Fibroblast of the aortic adventitia (primary cell): ENCODE measurements at regions not wholly inside any gene's neighbourhood (a gene's known extent, or its start where the extent isn't known, plus 50 kb on each side); places are given as distances from the start of the nearest gene placed in this dataset. TPM values are rescaled to one million over a fixed set of nuclear protein-coding genes. Genes with fewer than 3 reads are reported as not detected.

Source experiments
- DNase-seq: peaks from one replicate; pipeline ENCODE4 v3.0.0-alpha.2; 2010; ENCODE audit warnings: low read depth
- H3K4me3 ChIP-seq: 2 replicates; pipeline ENCODE4 v1.5.1; 2011; ENCODE audit warnings: low read depth, mild to moderate bottlenecking, control low read depth, low read length, moderate library complexity
- small RNA-seq: library from RNA; depleted of rRNA; stranded (forward); fragments of <200 nt; gene quantifications from one replicate; pipeline ENCODE3, GENCODE V24; 2012
- TF ChIP-seq, protein P1 (sequence below): IDR thresholded peaks from 2 replicates; pipeline ENCODE4 v1.5.1; 2011; ENCODE audit warnings: mild to moderate bottlenecking, low read length, control low read depth, inconsistent platforms; ENCODE audit not compliant: insufficient read depth

- TF ChIP-seq, protein P1, sequence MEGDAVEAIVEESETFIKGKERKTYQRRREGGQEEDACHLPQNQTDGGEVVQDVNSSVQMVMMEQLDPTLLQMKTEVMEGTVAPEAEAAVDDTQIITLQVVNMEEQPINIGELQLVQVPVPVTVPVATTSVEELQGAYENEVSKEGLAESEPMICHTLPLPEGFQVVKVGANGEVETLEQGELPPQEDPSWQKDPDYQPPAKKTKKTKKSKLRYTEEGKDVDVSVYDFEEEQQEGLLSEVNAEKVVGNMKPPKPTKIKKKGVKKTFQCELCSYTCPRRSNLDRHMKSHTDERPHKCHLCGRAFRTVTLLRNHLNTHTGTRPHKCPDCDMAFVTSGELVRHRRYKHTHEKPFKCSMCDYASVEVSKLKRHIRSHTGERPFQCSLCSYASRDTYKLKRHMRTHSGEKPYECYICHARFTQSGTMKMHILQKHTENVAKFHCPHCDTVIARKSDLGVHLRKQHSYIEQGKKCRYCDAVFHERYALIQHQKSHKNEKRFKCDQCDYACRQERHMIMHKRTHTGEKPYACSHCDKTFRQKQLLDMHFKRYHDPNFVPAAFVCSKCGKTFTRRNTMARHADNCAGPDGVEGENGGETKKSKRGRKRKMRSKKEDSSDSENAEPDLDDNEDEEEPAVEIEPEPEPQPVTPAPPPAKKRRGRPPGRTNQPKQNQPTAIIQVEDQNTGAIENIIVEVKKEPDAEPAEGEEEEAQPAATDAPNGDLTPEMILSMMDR: no peak
- H3K4me3 ChIP-seq: no peak overlapping the region
- DNase-seq: no peak
Measured at GRCh38 chr18:35915056-35915455, 57.4 kb upstream of the RMP24 start.

DNA sequence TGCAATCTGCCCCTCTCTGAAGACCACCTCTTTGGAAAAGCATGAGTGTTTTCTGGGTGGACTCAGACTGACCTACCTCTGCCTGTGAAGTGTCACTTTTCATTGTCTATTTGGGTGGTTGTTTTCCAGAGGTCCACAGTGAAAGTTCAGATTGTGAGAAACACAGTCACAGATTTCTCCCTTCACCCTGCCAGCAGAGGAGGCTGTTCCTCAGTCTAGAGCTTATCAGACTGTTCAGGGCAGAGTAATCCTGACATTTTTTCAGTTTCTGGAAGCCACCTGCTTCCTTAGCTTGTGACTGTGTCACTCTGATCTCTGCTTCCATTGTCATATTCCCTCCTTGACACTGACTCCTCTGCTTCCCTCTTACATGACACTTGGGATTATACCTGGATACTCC, 55.4 kb upstream of the RMP24 start:
- no peak overlapping the region for H3K4me3 ChIP-seq
- DNase-seq: no peak
- TF ChIP-seq, protein P1: no peak

- no peak overlapping the region for H3K4me3 ChIP-seq
- TF ChIP-seq, protein P1: no peak
- DNase-seq: no peak
Measured at GRCh38 chr18:35918564-35918963, 53.9 kb upstream of the RMP24 start.

- H3K4me3 ChIP-seq: no peak overlapping the region
- no peak for DNase-seq
- TF ChIP-seq, protein P1: no peak
Measured at GRCh38 chr18:35919179-35919578, 53.3 kb upstream of the RMP24 start.

GRCh38 chr18:35920623-35921022, 51.9 kb upstream of the RMP24 start:
- TF ChIP-seq, protein P1: no peak
- DNase-seq: no peak
- H3K4me3 ChIP-seq: no peak overlapping the region

Small RNA genes in the stretch of these regions (small RNA-seq; reads per million reads assigned to genes)
- gene MIR187: not detected
